ENCODE measurements at regions not wholly inside any gene's neighbourhood (a gene's known extent, or its start where the extent isn't known, plus 50 kb on each side); places are given as distances from the start of the nearest gene placed in this dataset.
"Not testable (repeated sequence)": the region's sequence is repeated elsewhere in the genome, so short reads cannot be mapped to it uniquely, and the experiment has no call there.

GRCh38 chr20:12949429-12949980, 59.3 kb upstream of the SPTLC3 start:
- no peak for DNase-seq (ENCODE audit: low spot score)

GRCh38 chr20:12954254-12954653, 54.5 kb upstream of the SPTLC3 start:
- not testable (repeated sequence) for DNase-seq (ENCODE audit: low spot score)

GRCh38 chr20:12955611-12956010, 53.2 kb upstream of the SPTLC3 start:
- no peak for DNase-seq (ENCODE audit: low spot score)

GRCh38 chr20:12956303-12956702, 52.5 kb upstream of the SPTLC3 start:
- no peak for DNase-seq (ENCODE audit: low spot score)

GRCh38 chr20:12957968-12958367, 50.8 kb upstream of the SPTLC3 start:
- no peak for DNase-seq (ENCODE audit: low spot score)

Measured in putamen (tissue), 1 donor.